ENCODE measurements at regions not wholly inside any gene's neighbourhood (a gene's known extent, or its start where the extent isn't known, plus 50 kb on each side); places are given as distances from the start of the nearest gene placed in this dataset.
A peak's percentile ranks its signal among the peaks of the same experiment; 100 is the strongest.
"Not testable (repeated sequence)": the region's sequence is repeated elsewhere in the genome, so short reads cannot be mapped to it uniquely, and the experiment has no call there.

GRCh38 chr1:185429668-185430067, 112.6 kb upstream of the IVNS1ABP start:
- DNase-seq: not testable (repeated sequence)

- DNase-seq: no peak
Observed at GRCh38 chr1:185427776-185428175, 110.7 kb upstream of the IVNS1ABP start.

GRCh38 chr1:185427264-185427663, 110.2 kb upstream of the IVNS1ABP start:
- no peak for DNase-seq

GRCh38 chr1:185426848-185427247, 109.8 kb upstream of the IVNS1ABP start:
- no peak for DNase-seq

GRCh38 chr1:185425163-185425562, 108.1 kb upstream of the IVNS1ABP start:
- no peak for DNase-seq

- DNase-seq: no peak
Observed at GRCh38 chr1:185421485-185422107, 104.6 kb upstream of the IVNS1ABP start.

- DNase-seq: no peak
Observed at GRCh38 chr1:185420588-185421081, 103.6 kb upstream of the IVNS1ABP start.

- DNase-seq: no peak
Observed at GRCh38 chr1:185419718-185420117, 102.7 kb upstream of the IVNS1ABP start.

- no peak for DNase-seq
Observed at GRCh38 chr1:185418472-185418871, 101.4 kb upstream of the IVNS1ABP start.

GRCh38 chr1:185412385-185413087, 95.5 kb upstream of the IVNS1ABP start:
- no peak for DNase-seq

- no peak for DNase-seq
Observed at GRCh38 chr1:185409763-185410528, 92.9 kb upstream of the IVNS1ABP start.

- no peak for DNase-seq
Observed at GRCh38 chr1:185409345-185409744, 92.3 kb upstream of the IVNS1ABP start.

- no peak for DNase-seq
Observed at GRCh38 chr1:185408700-185409270, 91.7 kb upstream of the IVNS1ABP start.

GRCh38 chr1:185406691-185407009, 89.6 kb upstream of the IVNS1ABP start:
- no peak for DNase-seq

- DNase-seq: no peak
Observed at GRCh38 chr1:185406006-185406690, 89.1 kb upstream of the IVNS1ABP start.

- no peak for DNase-seq
Observed at GRCh38 chr1:185404907-185405568, 88.0 kb upstream of the IVNS1ABP start.

GRCh38 chr1:185404291-185404690, 87.2 kb upstream of the IVNS1ABP start:
- peak; percentile 25 to 50 for DNase-seq

GRCh38 chr1:185402930-185403329, 85.9 kb upstream of the IVNS1ABP start:
- no peak for DNase-seq

- DNase-seq: no peak
Observed at GRCh38 chr1:185401019-185401418, 84.0 kb upstream of the IVNS1ABP start.

GRCh38 chr1:185400052-185400451, 83.0 kb upstream of the IVNS1ABP start:
- no peak for DNase-seq

- no peak for DNase-seq
Observed at GRCh38 chr1:185398599-185398998, 81.6 kb upstream of the IVNS1ABP start.

GRCh38 chr1:185398022-185398421, 81.0 kb upstream of the IVNS1ABP start:
- no peak for DNase-seq
